Small intestine (tissue), 7 donors: ENCODE measurements at regions not wholly inside any gene's neighbourhood (a gene's known extent, or its start where the extent isn't known, plus 50 kb on each side); places are given as distances from the start of the nearest gene placed in this dataset.
"Not testable (repeated sequence)": the region's sequence is repeated elsewhere in the genome, so short reads cannot be mapped to it uniquely, and the experiment has no call there.

Experiments
- DNase-seq, 2 donors: peaks; one replicate each; pipeline versions ENCODE4 v3.0.0 to v3.0.0-alpha.2; 2013
- FAIRE-seq: peaks from 2 replicates; lab custom pipeline; 2012; peaks lifted over from hg19 to GRCh38; lab: Jason Lieb, UNC
- H3K27ac ChIP-seq, 3 donors: one replicate each; pipeline ENCODE4 v1.5.1; 2013; ENCODE audit warnings: low read length in 2 of 3, mild to moderate bottlenecking in 2 of 3, control low read depth in 1 of 3, inconsistent platforms in 1 of 3, low read depth in 1 of 3, moderate library complexity in 1 of 3
- H3K27me3 ChIP-seq, 3 donors: one replicate each; pipeline ENCODE4 v1.6.1; 2013; ENCODE audit warnings: low read length in 3 of 3, inconsistent platforms in 1 of 3; ENCODE audit not compliant: control insufficient read depth in 3 of 3, insufficient read depth in 3 of 3
- H3K36me3 ChIP-seq, 3 donors: one replicate each; pipeline ENCODE4 v1.6.1; 2013; ENCODE audit warnings: low read length in 3 of 3, inconsistent platforms in 1 of 3, low read depth in 1 of 3, mild to moderate bottlenecking in 1 of 3, moderate library complexity in 1 of 3; ENCODE audit not compliant: control insufficient read depth in 3 of 3, insufficient read depth in 2 of 3
- H3K4me1 ChIP-seq, 3 donors: one replicate each; pipeline ENCODE4 v1.6.1; 2013; ENCODE audit warnings: low read length in 2 of 3, inconsistent platforms in 1 of 3, low read depth in 1 of 3, mild to moderate bottlenecking in 1 of 3, moderate library complexity in 1 of 3; ENCODE audit not compliant: control insufficient read depth in 3 of 3, insufficient read depth in 2 of 3
- H3K4me3 ChIP-seq, 3 donors: one replicate each; pipeline ENCODE4 v1.5.1; 2013; ENCODE audit warnings: low read length in 3 of 3, control low read depth in 1 of 3, inconsistent platforms in 1 of 3, low read depth in 1 of 3, mild to moderate bottlenecking in 1 of 3, moderate library complexity in 1 of 3
- H3K9me3 ChIP-seq, 2 donors: one replicate each; pipeline ENCODE4 v1.6.1; 2013; ENCODE audit warnings: low read depth in 1 of 2, low read length in 1 of 2; ENCODE audit not compliant: control insufficient read depth in 2 of 2, insufficient read depth in 1 of 2
- WGBS, 3 donors: extraction: QIAGEN DNeasy Blood & Tissue Kit; methylation state at CpG; one replicate each; pipeline ENCODE4 v1.1.7; 2013; 5-methylcytosine and 5-hydroxymethylcytosine counted together
- donor health status: healthy with polysubstance abuse.
- donor health status: control.
- donor health status: control.
- donor health status: Bipolar disorder and iron deficiency.
- donor health status: healthy.

DNA sequence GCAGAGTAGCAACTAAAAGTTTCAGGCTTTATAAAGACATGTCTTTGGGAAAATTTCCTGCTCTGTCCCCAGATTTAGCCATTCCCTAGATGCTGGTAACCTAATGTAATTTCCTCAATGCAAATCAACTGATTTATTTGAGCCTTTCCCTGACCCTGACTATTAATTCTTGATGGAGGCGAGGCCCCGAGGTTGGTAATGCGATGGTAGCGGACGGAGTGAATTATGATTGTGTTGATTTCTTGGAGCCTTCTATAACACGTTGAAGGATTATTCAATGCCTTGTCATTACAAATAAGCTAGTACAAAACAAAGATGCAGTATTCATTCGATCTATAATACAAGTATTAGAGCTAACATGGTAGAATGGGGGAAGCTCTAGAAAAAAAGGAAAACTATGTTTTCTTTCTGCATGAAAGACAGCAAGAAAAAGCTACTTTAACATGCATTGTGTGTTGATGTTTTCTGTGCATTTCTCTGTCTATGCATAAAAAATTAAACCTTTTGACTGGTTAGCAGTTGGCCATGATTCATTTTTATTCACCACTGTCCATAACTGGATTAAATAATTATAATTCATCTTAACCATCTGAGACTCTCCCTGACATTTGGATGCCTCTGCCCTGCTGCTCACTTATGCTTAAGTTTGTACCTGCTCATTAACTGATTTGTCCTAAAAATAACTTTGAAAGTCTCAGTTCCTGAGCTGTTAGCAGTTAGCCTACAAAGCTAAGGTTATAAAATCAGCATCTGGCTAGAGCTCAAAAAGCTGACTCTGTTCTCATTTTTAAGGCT is 490.2 kb upstream of the NUDT12 start:
- H3K27me3 ChIP-seq = no peaks in the 10 kb centered on the region
- H3K9me3 ChIP-seq = no peaks in the 10 kb centered on the region
- no peaks in the 10 kb centered on the region for H3K36me3 ChIP-seq
- H3K4me1 ChIP-seq = no peaks in the 10 kb centered on the region
- DNase-seq (no peak), FAIRE-seq (no peak)
- no peak overlapping the region for H3K27ac ChIP-seq
- no peak overlapping the region for H3K4me3 ChIP-seq
- WGBS, 3 donors = 86 to 89% (median 86%) methylated on average over 7 of the region's 7 CpGs

DNA sequence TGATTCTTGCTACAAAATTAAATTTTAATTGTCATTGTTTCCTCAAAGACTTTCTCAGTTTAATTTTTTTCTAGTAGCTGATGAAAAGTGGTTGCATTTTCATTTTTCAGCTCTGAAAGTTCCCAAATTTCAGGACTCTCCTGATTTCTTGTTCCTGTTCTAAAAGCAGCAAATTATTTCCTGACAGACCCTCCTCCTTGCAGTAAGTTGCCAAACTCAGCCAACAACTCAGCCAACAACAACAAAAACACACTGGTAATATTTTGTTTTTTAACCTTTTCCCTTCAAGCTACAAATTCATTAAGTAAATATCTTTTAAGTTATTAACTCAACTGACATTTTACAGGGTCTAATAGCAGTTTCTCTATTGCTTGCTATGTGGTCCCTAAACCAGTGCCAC is 487.8 kb upstream of the NUDT12 start:
- Histone ChIP-seq H3K27ac (no peak overlapping the region), H3K9me3 (no peaks in the 10 kb centered on the region), H3K27me3 (no peaks in the 10 kb centered on the region), H3K36me3 (no peaks in the 10 kb centered on the region), H3K4me3 (no peak overlapping the region), H3K4me1 (no peaks in the 10 kb centered on the region)
- FAIRE-seq (no peak), DNase-seq (no peak)

DNA sequence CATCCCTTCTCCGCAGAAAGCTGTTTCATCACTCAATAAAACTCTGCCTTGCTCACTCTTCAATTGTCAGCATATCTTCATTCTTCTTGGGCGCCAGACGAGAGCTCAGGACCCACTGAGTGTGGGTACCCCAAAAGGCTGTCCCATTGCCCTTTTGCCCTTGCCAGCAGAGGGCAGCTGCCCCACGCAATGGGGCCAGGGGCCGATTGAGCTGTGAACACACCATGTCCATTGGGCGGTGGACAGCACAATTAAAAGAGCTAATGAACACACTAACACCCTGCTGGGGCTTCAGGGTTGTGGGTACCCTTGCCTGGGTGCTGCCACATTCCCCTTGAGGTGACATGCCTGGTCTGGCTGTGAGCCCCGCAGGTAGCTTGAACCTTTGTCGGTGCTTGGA is 487.2 kb upstream of the NUDT12 start:
- H3K36me3 ChIP-seq = no peaks in the 10 kb centered on the region
- no peak overlapping the region for H3K27ac ChIP-seq
- FAIRE-seq = no peak
- H3K4me1 ChIP-seq = no peaks in the 10 kb centered on the region
- H3K4me3 ChIP-seq = no peak overlapping the region
- H3K9me3 ChIP-seq = no peaks in the 10 kb centered on the region
- no peaks in the 10 kb centered on the region for H3K27me3 ChIP-seq
- 93 to 96% (median 94%) methylated on average over 8 of the region's 8 CpGs for WGBS, 3 donors
- DNase-seq = no peak

DNA sequence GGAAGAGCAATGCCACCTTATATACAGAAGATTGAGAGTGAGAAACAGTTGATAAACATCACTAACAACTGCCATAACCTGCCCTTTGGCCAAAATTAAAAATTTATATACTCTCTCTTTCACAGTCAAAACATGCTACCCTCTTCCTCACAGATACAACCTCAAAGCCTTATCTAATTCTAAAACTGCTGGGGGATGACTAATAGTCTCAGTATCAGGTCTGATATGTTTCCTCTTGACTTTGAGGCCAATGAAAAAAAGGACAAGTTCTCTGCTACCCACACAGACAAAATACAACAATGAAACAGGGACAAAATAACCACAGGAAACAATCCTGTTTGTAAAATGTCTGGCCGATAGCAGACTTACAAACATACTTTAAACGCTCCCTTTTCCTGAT is 485.6 kb upstream of the NUDT12 start:
- WGBS, 3 donors = 69 to 85% (median 70%) methylated on average over 2 of the region's 2 CpGs
- no peak overlapping the region for H3K4me3 ChIP-seq
- H3K27me3 ChIP-seq = no peaks in the 10 kb centered on the region
- no peaks in the 10 kb centered on the region for H3K36me3 ChIP-seq
- no peaks in the 10 kb centered on the region for H3K4me1 ChIP-seq
- no peak overlapping the region for H3K27ac ChIP-seq
- DNase-seq = no peak
- H3K9me3 ChIP-seq = no peaks in the 10 kb centered on the region
- no peak for FAIRE-seq

DNA sequence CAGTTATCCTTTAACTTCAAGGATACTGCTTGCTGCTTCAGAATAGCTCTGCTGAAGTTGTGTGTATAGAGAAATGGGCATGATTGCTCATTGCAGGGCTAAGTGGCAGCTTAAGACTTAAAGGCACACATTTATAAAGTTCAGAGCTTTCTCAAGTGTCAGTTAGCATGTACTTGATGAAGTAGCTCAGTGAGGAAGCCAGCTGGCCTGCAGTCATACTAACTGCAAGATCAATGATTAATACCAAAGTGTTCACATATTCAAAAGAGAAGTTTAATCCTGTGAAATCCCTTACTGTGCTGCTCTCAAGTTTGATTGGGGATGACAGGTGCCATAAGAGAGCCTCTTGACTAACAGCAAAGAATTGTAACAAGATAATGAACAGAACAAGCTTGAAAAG is 483.4 kb upstream of the NUDT12 start:
- H3K36me3 ChIP-seq = no peaks in the 10 kb centered on the region
- no peak overlapping the region for H3K4me3 ChIP-seq
- H3K9me3 ChIP-seq = no peaks in the 10 kb centered on the region
- no peaks in the 10 kb centered on the region for H3K27me3 ChIP-seq
- H3K4me1 ChIP-seq = no peaks in the 10 kb centered on the region
- DNase-seq (no peak), FAIRE-seq (no peak)
- H3K27ac ChIP-seq = no peak overlapping the region

DNA sequence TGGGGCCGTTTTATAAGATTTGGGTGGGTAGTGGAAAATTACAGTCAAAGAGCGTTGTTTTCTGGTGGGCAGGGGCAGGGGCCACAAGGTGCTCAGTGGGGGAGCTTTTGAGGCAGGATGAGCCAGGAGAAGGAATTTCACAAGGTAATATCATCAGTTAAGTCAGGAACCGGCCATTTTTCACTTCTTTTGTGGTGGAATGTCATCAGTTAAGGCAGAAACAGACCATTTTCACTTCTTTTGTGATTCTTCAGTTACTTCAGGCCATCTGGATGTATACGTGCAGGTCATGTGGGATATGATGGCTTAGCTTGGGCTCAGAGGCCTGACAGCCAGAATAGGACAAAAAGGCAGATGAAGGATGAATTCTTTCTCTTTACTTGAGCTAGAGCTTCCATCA is 477.3 kb upstream of the NUDT12 start:
- H3K9me3 ChIP-seq, H3K27ac ChIP-seq, H3K4me1 ChIP-seq, H3K27me3 ChIP-seq, FAIRE-seq, DNase-seq, H3K4me3 ChIP-seq, H3K36me3 ChIP-seq: not testable (repeated sequence)
- 56 to 72% (median 66%) methylated on average over 4 of the region's 4 CpGs for WGBS, 3 donors

DNA sequence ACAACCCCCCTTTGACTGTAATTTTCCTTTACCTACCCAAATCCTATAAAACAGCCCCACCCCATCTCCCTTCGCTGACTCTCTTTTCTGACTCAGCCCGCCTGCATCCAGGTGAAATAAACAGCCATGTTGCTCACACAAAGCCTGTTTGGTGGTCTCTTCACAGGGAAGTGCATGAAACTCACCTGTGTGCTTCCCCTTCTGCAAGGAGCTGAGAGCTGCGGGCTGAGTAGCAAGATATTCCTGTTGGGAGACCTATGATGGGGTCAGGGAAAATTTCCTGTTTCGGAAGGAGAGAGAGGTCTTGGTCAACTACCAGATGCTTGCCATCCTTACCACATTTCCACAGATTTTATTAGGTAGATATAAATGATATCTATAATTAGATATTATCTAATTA is 474.5 kb upstream of the NUDT12 start:
- H3K4me1 ChIP-seq, H3K27me3 ChIP-seq, DNase-seq, H3K36me3 ChIP-seq, H3K27ac ChIP-seq, H3K4me3 ChIP-seq, FAIRE-seq, H3K9me3 ChIP-seq: not testable (repeated sequence)
- WGBS, 3 donors = 75 to 80% (median 76%) methylated on average over 4 of the region's 4 CpGs

DNA sequence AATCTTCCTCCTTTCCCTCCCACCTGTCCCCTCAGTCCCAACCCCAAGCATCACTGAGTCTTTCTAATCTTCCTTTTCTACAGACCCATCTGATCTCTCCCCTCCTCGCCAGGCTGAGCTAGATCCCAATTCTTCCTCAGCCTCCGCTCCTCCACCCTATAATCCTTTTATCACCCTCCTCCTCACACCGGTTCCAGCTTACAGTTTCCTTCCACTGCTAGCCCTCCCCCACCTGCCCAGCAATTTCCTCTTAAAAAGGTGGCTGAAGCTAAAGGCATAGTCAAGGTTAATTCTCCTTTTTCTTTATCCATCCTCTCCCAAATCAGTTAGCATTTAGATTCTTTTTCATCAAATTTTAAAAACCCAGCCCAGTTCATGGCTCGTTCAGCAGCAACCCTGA is 470.6 kb upstream of the NUDT12 start:
- not testable (repeated sequence) for FAIRE-seq

DNA sequence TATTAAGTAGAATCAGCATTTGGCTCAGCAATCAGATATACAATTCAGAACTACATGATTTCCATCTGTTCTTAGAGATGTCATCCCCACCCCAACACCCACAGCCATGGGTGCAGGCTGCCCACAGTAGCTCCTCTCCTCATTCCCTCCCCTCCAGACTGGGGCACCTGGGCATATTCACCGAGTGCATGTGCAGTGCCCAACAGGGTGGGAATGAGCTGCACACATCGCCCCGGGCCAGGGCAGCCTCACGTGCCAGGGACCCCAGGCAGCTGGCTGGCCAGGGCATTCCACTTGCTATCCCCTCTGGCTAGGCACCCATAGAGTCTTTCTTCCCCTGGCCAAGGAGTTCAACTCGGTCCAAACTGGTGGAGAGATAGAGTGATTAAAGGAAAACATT is 461.9 kb upstream of the NUDT12 start:
- H3K4me1 ChIP-seq = no peaks in the 10 kb centered on the region
- no peak for FAIRE-seq
- no peak overlapping the region for H3K4me3 ChIP-seq
- no peaks in the 10 kb centered on the region for H3K27me3 ChIP-seq
- WGBS, 3 donors = 77 to 86% (median 84%) methylated on average over 5 of the region's 5 CpGs
- no peak overlapping the region for H3K27ac ChIP-seq
- H3K9me3 ChIP-seq = peaks cover 0 to 6% of the 10 kb centered on the region in 2 donors
- H3K36me3 ChIP-seq = no peaks in the 10 kb centered on the region
- no peak for DNase-seq

More for the DNA sequence above, 470.6 kb upstream of the NUDT12 start:
- H3K9me3 ChIP-seq = peaks cover 0 to 11% of the 10 kb centered on the region in 2 donors
- DNase-seq, H3K4me3 ChIP-seq, H3K27me3 ChIP-seq, H3K27ac ChIP-seq, H3K36me3 ChIP-seq, H3K4me1 ChIP-seq: not testable (repeated sequence)
- WGBS, 3 donors = 53 to 67% (median 61%) methylated on average over 4 of the region's 4 CpGs
